ENCODE measurements at regions not wholly inside any gene's neighbourhood (a gene's known extent, or its start where the extent isn't known, plus 50 kb on each side); places are given as distances from the start of the nearest gene placed in this dataset.

GRCh38 chr7:72524037-72524436, 111.9 kb upstream of the CALN1 start:
- CTCF ChIA-PET, result no interaction called here
- DNase-seq, result no peak
- H3K36me3 Mint-ChIP-seq (ENCODE audit: low read depth), result no peaks in the 10 kb centered on the region

DNA sequence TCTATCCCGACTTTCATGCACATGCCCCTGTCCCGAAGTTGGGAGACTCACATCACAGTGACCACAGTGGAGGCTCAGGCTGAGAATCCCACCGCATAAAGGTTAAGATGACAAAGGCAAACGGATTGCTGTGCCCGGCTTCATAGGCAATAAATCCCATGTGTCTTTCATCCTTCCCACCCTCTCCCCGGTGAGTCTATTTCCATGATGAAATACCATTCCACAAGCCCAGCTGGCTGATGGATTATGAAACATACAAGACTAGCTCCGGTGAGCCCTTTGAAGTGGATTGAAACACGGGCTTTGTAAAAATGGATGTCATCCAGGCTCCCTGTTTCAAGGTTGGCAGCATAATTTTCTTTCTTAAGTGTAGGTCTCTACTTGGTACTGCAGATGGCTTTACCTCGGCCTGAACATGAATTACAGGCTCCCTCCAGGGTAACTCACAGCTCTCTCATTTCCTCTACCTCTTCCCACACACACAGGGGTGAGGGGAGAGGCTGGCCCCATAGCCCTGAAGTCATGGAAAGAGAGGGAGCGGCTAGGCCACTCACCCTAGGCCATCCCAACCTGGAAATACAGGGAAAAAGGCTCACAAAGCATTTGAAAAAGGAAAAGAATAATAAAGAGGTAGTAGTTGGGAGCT, 92.0 kb upstream of the CALN1 start:
- no peaks in the 10 kb centered on the region for H3K36me3 Mint-ChIP-seq (ENCODE audit: low read depth)
- no peak overlapping the region for H3K27ac Mint-ChIP-seq
- POLR2A ChIA-PET, result no interaction called here
- TF ChIP-seq CTCF (IDR thresholded peaks at IDR 0.05), result no peak
- H3K4me3 Mint-ChIP-seq, result no peak overlapping the region
- H3K4me1 Mint-ChIP-seq (ENCODE audit: low read depth), result no peaks in the 10 kb centered on the region
- CTCF ChIA-PET, result interaction anchor here (4.8 kb wide), 1 partner anchor 11 kb away, joined by 13 read pairs; no protein-coding TSS in a partner anchor
- no peak for ATAC-seq
- no peaks in the 10 kb centered on the region for H3K27me3 Mint-ChIP-seq
- DNase-seq, result no peak
- intact Hi-C loops (cut with micrococcal nuclease), result no loop called here
- H3K9me3 Mint-ChIP-seq, result no peaks in the 10 kb centered on the region

More at GRCh38 chr7:72524037-72524436, 111.9 kb upstream of the CALN1 start:
- no peaks in the 10 kb centered on the region for H3K4me1 Mint-ChIP-seq (ENCODE audit: low read depth)
- no peaks in the 10 kb centered on the region for H3K27me3 Mint-ChIP-seq
- no peaks in the 10 kb centered on the region for H3K9me3 Mint-ChIP-seq
- H3K27ac Mint-ChIP-seq, result no peak overlapping the region
- no peak overlapping the region for H3K4me3 Mint-ChIP-seq
- TF ChIP-seq CTCF (IDR thresholded peaks at IDR 0.05), result no peak
- no peak for ATAC-seq
- intact Hi-C loops (cut with micrococcal nuclease), result no loop called here
- POLR2A ChIA-PET, result no interaction called here

DNA sequence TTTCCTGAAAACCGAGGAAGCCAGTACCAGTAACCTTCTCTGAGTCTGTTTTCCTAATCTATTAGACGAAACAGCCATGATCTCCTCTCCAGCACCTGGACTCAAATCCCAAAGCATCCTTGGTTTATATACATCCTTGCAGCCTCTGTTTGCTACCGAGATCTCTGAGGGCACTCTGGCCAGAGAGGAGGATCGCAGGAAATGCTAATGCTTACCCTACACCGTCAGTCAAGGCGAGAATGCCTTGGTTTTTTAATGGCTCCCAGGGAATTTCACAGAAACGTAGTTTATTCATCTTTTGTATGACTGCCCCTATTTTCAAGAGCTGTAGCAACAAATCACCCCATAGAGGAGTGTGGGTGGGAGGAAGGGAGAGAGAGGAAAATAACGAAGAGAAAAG, 91.5 kb upstream of the CALN1 start:
- H3K4me3 Mint-ChIP-seq, result no peak overlapping the region
- H3K9me3 Mint-ChIP-seq, result no peaks in the 10 kb centered on the region
- ATAC-seq, result no peak
- no peak for TF ChIP-seq CTCF (IDR thresholded peaks at IDR 0.05)
- H3K4me1 Mint-ChIP-seq (ENCODE audit: low read depth), result no peaks in the 10 kb centered on the region
- intact Hi-C loops (cut with micrococcal nuclease), result no loop called here
- CTCF ChIA-PET, result interaction anchor here (4.8 kb wide), 1 partner anchor 10 kb away, joined by 13 read pairs; no protein-coding TSS in a partner anchor
- no peak overlapping the region for H3K27ac Mint-ChIP-seq
- no peak for DNase-seq
- no peaks in the 10 kb centered on the region for H3K27me3 Mint-ChIP-seq
- POLR2A ChIA-PET, result no interaction called here
- H3K36me3 Mint-ChIP-seq (ENCODE audit: low read depth), result no peaks in the 10 kb centered on the region

GRCh38 chr7:72494807-72495206, 82.7 kb upstream of the CALN1 start:
- POLR2A ChIA-PET, result interaction anchor here (0.8 kb wide), 1 partner anchor 135 kb away, joined by 3 read pairs; no protein-coding TSS in a partner anchor
- Mint-ChIP-seq H3K4me1 (ENCODE audit: low read depth) (no peaks in the 10 kb centered on the region), H3K27ac (no peak overlapping the region)

More at GRCh38 chr7:72494807-72495206, 82.7 kb upstream of the CALN1 start:
- CTCF ChIA-PET, result interaction anchor here (0.7 to 3.6 kb wide), 8 partner anchors 9 to 742 kb away, joined by 3 to 19 read pairs (median 4); no protein-coding TSS in a partner anchor
- Mint-ChIP-seq H3K4me3 (no peak overlapping the region), H3K9me3 (peaks cover 7% of the 10 kb centered on the region), H3K36me3 (ENCODE audit: low read depth) (no peaks in the 10 kb centered on the region), H3K27me3 (no peaks in the 10 kb centered on the region)
- intact Hi-C loops (cut with micrococcal nuclease), result no loop called here
- no peak for DNase-seq
- no peak for ATAC-seq
- TF ChIP-seq CTCF (IDR thresholded peaks at IDR 0.05), result no peak

All from activated CD8-positive, alpha-beta T cell treated with anti-CD3 and anti-CD28 coated beads for 36 hours (primary cell).